ENCODE measurements at regions not wholly inside any gene's neighbourhood (a gene's known extent, or its start where the extent isn't known, plus 50 kb on each side); places are given as distances from the start of the nearest gene placed in this dataset.

DNA sequence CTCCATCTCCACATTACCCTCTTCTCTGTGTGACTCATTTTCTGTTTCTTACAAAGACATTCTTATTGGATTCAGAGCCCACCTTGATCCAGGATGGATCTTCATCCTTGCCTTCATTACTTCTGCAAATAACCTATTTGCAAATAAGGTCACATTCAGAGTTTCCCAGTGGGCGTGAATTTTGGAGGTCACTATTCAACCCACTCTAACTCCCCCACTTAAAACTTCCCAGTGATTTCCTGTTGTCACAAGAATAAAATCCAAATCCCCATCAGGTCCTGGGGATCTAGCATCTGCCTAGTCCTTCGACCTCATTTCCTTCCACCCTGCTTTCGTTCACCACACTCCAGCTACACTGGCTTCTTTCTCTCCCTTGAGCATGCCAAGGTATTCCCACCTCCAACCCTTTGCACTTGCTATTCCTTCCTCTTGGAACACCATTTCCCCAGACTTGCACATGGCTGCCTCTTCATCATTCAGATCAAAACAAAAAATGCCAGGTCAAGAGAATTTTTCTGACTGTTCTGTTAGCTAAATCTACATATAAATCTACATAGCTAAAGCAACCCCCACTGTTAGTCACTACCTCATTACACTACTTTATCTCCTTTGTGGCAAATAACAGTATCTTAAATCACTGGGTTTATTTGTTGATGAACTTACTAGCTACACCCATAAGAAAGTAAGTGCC, 187.2 kb downstream of the TOMM20 start:
- Mint-ChIP-seq H3K4me1 (peaks cover 4% of the 10 kb centered on the region), H3K36me3 (peaks cover 10% of the 10 kb centered on the region), H3K27me3 (no peaks in the 10 kb centered on the region), H3K9me3 (peaks cover 15% of the 10 kb centered on the region), H3K27ac (no peak overlapping the region), H3K4me3 (no peak overlapping the region)
- DNase-seq (no peak), ATAC-seq (ENCODE audit: low read depth) (no peak)
- POLR2A ChIA-PET: no interaction called here

DNA sequence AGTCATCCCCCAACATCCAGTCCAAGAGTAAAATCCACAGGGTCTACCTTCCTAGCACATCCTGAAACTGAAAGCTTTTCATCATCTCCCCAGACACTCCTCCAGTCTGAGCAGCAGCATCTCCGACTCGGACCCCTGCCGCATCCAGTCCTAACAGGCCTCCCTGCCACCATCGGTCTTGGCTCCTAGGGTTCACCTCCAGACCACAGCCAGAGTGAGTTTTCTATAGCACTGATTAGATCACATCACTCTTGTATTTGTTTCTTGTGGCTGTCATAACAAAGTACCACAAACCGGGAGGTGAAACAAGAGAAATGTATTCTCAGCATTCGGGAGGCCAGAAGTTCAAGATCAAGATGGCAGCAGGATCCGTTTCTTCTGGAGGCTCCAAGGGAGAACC, 187.8 kb downstream of the TOMM20 start:
- no peaks in the 10 kb centered on the region for H3K27me3 Mint-ChIP-seq
- POLR2A ChIA-PET: no interaction called here
- peaks cover 15% of the 10 kb centered on the region for H3K9me3 Mint-ChIP-seq
- peaks cover 4% of the 10 kb centered on the region for H3K4me1 Mint-ChIP-seq
- DNase-seq (no peak), ATAC-seq (ENCODE audit: low read depth) (no peak)
- peaks cover 10% of the 10 kb centered on the region for H3K36me3 Mint-ChIP-seq
- no peak overlapping the region for H3K27ac Mint-ChIP-seq
- H3K4me3 Mint-ChIP-seq: no peak overlapping the region

DNA sequence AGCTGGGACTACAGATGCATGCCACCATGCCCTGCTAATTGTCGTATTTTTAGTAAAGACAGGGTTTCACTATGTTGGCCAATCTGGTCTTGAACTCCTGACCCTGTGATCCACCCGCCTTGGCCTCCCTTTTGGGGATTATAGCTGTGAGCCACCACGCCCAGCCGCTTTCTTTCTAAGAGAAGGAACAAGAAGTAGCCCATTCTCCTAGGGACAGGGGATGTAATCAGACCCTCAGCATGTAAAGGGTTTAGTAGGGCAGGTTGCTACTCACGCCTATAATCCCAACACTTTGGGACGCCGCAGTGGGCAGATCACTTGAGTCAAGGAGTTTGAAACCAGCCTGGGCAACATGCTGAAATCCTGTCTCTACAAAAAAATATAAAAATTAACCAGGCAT, 189.7 kb downstream of the TOMM20 start:
- POLR2A ChIA-PET: no interaction called here
- no peak overlapping the region for H3K27ac Mint-ChIP-seq

DNA sequence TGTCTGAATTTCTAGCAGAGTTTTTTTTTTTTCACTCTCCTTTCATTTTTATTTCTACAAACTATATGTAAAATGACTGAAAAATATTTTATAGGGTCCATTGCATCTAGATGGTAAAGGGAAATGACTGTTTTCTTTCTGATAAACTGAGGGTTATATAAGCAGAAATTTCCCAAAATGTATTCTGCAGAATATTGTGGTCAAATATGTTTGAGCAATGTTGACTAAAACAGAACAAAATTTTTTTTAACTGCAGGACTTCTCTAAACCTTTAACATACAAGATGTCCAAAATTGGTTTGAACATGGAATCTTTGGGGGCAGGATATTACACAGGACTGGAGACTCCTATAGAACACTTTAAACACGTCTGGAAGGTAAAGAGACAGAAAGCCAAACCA, 190.5 kb downstream of the TOMM20 start:
- no peak for DNase-seq
- Mint-ChIP-seq H3K27me3 (no peaks in the 10 kb centered on the region), H3K4me1 (peaks cover 11% of the 10 kb centered on the region), H3K27ac (no peak overlapping the region), H3K4me3 (no peak overlapping the region), H3K9me3 (peaks cover 2% of the 10 kb centered on the region), H3K36me3 (peaks cover 2% of the 10 kb centered on the region)
- POLR2A ChIA-PET: no interaction called here
- ATAC-seq (ENCODE audit: low read depth): no peak

More for the DNA sequence above, 189.7 kb downstream of the TOMM20 start:
- no peak for ATAC-seq (ENCODE audit: low read depth)
- no peak overlapping the region for H3K4me3 Mint-ChIP-seq
- peaks cover 9% of the 10 kb centered on the region for H3K9me3 Mint-ChIP-seq
- no peaks in the 10 kb centered on the region for H3K27me3 Mint-ChIP-seq
- DNase-seq: no peak
- peaks cover 3% of the 10 kb centered on the region for H3K4me1 Mint-ChIP-seq
- peaks cover 5% of the 10 kb centered on the region for H3K36me3 Mint-ChIP-seq

DNA sequence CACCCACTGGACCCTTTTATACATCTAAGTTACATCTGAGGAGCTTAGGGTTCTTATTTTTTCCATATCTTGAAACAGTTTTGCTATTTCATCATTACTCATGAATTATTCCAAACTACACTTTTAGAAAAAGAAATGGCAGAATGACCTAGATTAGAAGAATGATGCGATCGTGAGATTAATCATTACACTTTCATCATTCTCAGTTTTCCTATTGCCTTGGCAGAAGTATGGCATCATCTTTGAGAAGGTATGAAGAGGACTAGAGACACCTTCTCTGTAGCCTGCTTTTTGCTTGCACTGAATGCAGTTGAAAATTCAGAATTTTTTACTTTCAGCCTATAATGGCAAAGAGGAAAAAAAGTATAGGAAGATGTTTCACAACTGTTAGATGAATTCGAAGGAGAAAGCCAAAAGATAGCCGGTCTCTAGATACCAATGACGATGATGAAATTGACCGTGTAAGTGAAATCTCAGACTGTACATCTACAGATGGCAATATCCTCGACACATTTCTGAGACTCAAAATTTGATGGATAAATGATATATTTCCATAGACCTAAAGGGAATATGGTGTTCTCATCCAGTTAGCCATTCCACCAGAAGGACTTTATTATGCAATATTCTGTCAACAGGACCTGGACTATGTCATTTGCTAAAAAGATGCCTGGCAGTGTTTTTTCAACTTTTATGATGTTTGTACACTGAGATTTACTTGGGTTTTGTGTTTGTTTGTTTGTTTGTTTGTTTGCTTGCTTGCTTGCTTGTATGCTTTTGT, 191.8 kb downstream of the TOMM20 start:
- ATAC-seq (ENCODE audit: low read depth) (no peak), DNase-seq (no peak)
- H3K9me3 Mint-ChIP-seq: no peaks in the 10 kb centered on the region
- POLR2A ChIA-PET: no interaction called here
- no peaks in the 10 kb centered on the region for H3K36me3 Mint-ChIP-seq
- no peak overlapping the region for H3K4me3 Mint-ChIP-seq
- no peaks in the 10 kb centered on the region for H3K27me3 Mint-ChIP-seq
- no peak overlapping the region for H3K27ac Mint-ChIP-seq
- peaks cover 21% of the 10 kb centered on the region for H3K4me1 Mint-ChIP-seq

DNA sequence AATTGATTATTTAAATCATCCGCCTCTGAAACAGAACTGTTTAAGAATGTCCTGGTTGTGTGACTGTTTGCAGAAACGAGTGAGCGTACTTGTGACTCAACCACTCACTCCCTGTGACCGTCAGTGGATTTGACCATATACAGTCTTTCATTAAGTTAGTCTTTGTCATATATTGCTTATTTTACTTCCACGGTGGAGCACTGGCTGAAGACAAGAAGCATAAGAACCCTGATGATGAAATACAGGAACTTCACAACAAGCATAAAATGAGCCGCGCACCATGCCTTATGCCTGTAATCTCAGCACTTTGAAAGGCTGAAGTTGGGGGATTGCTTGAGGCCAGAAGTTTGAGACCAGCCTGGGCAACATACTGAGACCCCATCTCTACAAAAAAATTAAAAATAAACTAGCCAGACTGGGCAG, 194.0 kb downstream of the TOMM20 start:
- Mint-ChIP-seq H3K9me3 (no peaks in the 10 kb centered on the region), H3K4me1 (peaks cover 21% of the 10 kb centered on the region), H3K27ac (no peak overlapping the region), H3K36me3 (no peaks in the 10 kb centered on the region), H3K27me3 (no peaks in the 10 kb centered on the region), H3K4me3 (no peak overlapping the region)
- ATAC-seq (ENCODE audit: low read depth) (no peak), DNase-seq (no peak)
- POLR2A ChIA-PET: no interaction called here

DNA sequence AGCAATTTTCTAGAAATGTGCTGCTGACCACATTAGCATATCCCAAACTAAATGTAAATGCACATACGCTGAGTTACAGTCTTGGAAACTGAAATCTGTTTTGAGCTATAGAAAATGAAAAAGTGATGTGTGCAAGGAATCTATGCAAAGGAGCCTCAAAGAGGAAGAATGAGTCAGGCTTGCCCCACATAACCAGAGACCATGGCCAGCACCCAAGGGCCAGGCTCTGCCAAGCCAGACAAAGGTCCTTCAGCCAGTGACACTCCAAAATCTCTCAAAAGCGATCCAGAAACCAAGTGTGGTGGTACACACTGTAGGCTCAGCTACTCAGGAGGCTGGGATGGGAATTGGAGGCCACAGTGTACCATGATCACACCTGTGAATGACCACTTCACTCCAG, 195.2 kb downstream of the TOMM20 start:
- ATAC-seq (ENCODE audit: low read depth): peak; percentile 64

DNA sequence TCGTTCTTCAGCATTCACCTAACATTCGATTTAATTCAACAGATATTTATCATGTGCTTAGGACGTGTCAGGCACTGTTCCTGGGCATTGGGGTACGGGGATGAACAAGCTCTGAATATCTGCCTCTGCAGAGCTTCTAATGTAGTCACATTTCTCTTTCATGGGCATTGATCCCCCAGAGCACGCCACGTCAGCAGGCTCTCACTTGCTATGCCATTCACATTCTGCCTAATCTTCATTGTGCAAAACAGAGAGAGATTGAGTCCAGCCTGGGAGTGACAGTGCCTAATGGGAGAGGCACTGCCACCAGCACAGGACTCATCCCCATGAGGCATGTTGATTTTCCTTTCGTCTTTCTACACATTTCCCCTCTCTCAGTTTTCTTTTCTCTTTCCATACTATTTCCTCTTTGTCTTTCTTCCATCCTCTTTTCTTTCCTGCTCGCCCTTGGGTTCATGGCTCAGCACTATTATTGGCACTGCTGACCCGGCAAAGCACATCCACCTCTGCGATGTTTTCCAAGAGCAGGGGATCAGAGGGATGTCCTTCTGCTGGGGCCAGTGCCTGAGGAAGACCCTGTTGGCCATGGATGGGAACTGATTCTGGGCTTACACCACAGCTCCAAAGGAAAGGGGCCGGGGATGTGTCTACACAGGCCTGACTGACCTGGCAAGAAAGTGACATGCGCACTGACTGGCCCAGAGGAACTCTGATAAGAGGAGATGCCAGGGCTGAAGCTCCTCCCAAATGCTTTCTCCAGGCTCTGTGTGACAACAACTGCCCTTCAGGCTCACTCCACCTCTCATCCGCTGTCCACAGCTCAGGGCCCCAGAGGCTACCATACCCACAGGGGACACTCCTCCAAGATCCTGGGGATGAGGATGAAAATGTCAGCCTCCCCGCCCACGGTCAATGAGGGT, 195.9 kb downstream of the TOMM20 start:
- H3K27me3 Mint-ChIP-seq: no peaks in the 10 kb centered on the region
- no peaks in the 10 kb centered on the region for H3K9me3 Mint-ChIP-seq
- POLR2A ChIA-PET: interaction anchor here (0.8 to 1.5 kb wide), 3 partner anchors 21 to 79 kb away, joined by 3 to 5 read pairs (median 4); no protein-coding TSS in a partner anchor
- H3K36me3 Mint-ChIP-seq: no peaks in the 10 kb centered on the region
- peak overlapping the region; percentile 28 for H3K4me3 Mint-ChIP-seq
- ATAC-seq (ENCODE audit: low read depth) (no peak), DNase-seq (no peak)
- H3K4me1 Mint-ChIP-seq: peaks cover 38% of the 10 kb centered on the region
- peak overlapping the region; percentile 69 for H3K27ac Mint-ChIP-seq

More for the DNA sequence above, 195.2 kb downstream of the TOMM20 start:
- H3K4me3 Mint-ChIP-seq: peak overlapping the region; percentile 28
- no peaks in the 10 kb centered on the region for H3K27me3 Mint-ChIP-seq
- H3K27ac Mint-ChIP-seq: peak overlapping the region; percentile 69
- POLR2A ChIA-PET: interaction anchor here (0.8 to 1.5 kb wide), 4 partner anchors 21 to 78 kb away, joined by 3 to 5 read pairs (median 4); no protein-coding TSS in a partner anchor
- H3K9me3 Mint-ChIP-seq: no peaks in the 10 kb centered on the region
- H3K4me1 Mint-ChIP-seq: peaks cover 32% of the 10 kb centered on the region
- H3K36me3 Mint-ChIP-seq: no peaks in the 10 kb centered on the region
- no peak for DNase-seq

DNA sequence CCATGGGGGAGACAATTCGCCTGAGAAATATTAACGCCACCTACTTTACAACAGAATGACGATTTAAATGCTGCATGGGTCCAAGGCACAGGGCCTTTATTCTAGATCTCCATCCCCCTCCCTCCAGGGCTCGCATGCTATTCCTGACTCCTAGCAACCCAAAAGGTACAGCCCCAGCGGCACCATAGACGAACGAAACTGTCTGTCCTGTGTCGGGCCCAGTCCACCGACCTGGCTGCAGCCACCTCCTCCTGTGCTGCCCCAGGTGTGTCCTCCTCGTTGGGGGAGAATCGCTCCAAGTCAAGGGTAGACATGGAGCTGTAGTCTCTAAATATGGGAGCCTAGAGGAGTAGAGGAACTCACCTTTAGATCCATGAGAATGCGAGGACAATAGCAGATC, 196.5 kb downstream of the TOMM20 start:
- POLR2A ChIA-PET: no interaction called here
- Mint-ChIP-seq H3K27me3 (no peaks in the 10 kb centered on the region), H3K4me3 (no peak overlapping the region), H3K9me3 (no peaks in the 10 kb centered on the region), H3K27ac (no peak overlapping the region), H3K36me3 (no peaks in the 10 kb centered on the region), H3K4me1 (peaks cover 45% of the 10 kb centered on the region)
- DNase-seq (no peak), ATAC-seq (ENCODE audit: low read depth) (no peak)

DNA sequence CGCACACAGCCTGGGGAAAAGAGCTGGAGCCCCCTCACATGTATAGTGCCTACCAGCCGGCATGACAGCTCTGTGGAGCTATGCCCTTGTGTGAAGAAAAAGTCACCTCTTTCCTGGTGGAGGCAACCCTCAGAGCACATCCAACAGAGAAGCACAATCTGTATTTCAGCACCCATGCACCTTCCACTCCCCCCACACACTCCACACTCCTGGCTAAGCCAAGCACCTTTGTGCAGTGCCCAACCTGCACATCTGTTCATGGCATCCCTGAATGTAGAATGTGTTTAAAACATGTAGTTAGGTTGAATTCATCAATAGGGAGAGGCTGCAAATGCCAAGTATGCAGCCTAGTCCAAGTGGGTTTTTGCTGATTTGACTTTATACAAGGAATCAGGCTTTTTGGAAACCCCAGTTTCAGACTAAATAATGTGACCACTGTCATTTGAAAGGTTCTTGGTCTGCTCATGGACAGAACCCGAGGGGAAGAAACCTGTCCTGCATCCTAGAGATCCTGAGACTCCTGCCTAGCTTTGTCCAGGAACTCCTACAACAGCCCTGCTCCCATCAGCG, 197.1 kb downstream of the TOMM20 start:
- Mint-ChIP-seq H3K27me3 (no peaks in the 10 kb centered on the region), H3K36me3 (no peaks in the 10 kb centered on the region), H3K27ac (no peak overlapping the region), H3K9me3 (no peaks in the 10 kb centered on the region), H3K4me3 (no peak overlapping the region), H3K4me1 (peaks cover 50% of the 10 kb centered on the region)
- no peak for ATAC-seq (ENCODE audit: low read depth)
- no peak for DNase-seq
- POLR2A ChIA-PET: interaction anchor here (2.1 to 7.1 kb wide), 2 partner anchors 31 to 321 kb away, joined by 4 to 39 read pairs; partner anchors contain the start of gene IRF2BP2

DNA sequence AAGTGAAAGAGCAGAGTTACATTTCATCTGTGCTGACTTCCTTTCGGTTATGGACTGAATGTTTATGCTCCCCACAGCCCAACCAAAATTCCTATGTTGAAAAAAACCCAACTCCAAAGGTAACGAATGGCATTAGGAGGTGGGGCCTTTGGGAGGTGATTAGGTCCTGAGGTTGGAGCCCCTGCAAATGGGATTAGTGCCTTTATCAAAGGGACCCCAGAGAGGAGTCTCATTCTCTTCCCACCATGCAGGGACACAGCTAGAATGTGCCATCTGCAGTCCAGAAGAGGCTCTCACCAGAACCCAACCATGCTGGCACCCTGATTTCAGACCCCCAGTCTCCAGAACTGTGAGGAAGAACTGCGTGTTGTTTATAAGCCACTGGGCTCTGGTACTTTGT, 199.3 kb downstream of the TOMM20 start:
- peaks cover 59% of the 10 kb centered on the region for H3K4me1 Mint-ChIP-seq
- ATAC-seq (ENCODE audit: low read depth): no peak
- no peaks in the 10 kb centered on the region for H3K9me3 Mint-ChIP-seq
- DNase-seq: no peak
- POLR2A ChIA-PET: interaction anchor here (1.3 to 7.1 kb wide), 3 partner anchors 33 to 318 kb away, joined by 4 to 39 read pairs (median 12); partner anchors contain the start of gene IRF2BP2
- H3K27me3 Mint-ChIP-seq: no peaks in the 10 kb centered on the region
- no peak overlapping the region for H3K4me3 Mint-ChIP-seq
- peak overlapping the region; percentile 67 for H3K27ac Mint-ChIP-seq
- no peaks in the 10 kb centered on the region for H3K36me3 Mint-ChIP-seq

DNA sequence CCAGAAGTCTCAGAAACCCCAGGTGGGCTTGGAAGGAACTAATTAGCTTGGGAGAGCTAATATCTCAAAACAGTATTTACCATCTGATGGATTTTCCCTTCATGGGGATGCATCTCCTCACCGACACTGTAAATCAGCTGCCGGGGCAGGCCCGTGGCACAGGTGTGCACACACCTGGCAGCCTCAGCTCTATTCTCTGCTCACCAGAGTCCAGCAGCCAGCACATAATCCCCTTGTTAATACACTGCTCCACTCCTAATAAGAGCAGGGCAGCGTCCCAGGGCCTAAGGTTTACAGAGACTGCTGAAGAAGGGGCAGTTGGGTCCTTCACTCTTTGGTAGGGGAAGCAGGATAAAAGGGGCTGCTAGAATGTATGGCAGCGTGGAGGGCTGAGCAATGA, 200.0 kb downstream of the TOMM20 start:
- Mint-ChIP-seq H3K36me3 (peaks cover 3% of the 10 kb centered on the region), H3K27me3 (no peaks in the 10 kb centered on the region), H3K27ac (peak overlapping the region; percentile 95), H3K4me1 (peaks cover 59% of the 10 kb centered on the region), H3K9me3 (no peaks in the 10 kb centered on the region), H3K4me3 (peak overlapping the region; percentile 28)
- POLR2A ChIA-PET: interaction anchor here (0.9 to 7.1 kb wide), 4 partner anchors 20 to 318 kb away, joined by 3 to 39 read pairs (median 16); partner anchors contain the start of gene IRF2BP2
- no peak for ATAC-seq (ENCODE audit: low read depth)
- DNase-seq: no peak
